ENCODE measurements at regions not wholly inside any gene's neighbourhood (a gene's known extent, or its start where the extent isn't known, plus 50 kb on each side); places are given as distances from the start of the nearest gene placed in this dataset.

GRCh38 chr6:146865756-146866379, 267.1 kb downstream of the ADGB start:
- DNase-seq = no peak

- no peak for DNase-seq
Observed at GRCh38 chr6:146866731-146867414, 268.1 kb downstream of the ADGB start.

- no peak for DNase-seq
Observed at GRCh38 chr6:146868671-146869209, 270.0 kb downstream of the ADGB start.

GRCh38 chr6:146870760-146871159, 272.0 kb downstream of the ADGB start:
- DNase-seq = no peak

- DNase-seq = no peak
Observed at GRCh38 chr6:146871611-146872425, 273.0 kb downstream of the ADGB start.

GRCh38 chr6:146872426-146872785, 273.6 kb downstream of the ADGB start:
- DNase-seq = no peak

- DNase-seq = no peak
Observed at GRCh38 chr6:146874278-146875018, 275.7 kb downstream of the ADGB start.

- no peak for DNase-seq
Observed at GRCh38 chr6:146875927-146876270, 277.1 kb downstream of the ADGB start.

- no peak for DNase-seq
Observed at GRCh38 chr6:146876271-146877151, 277.7 kb downstream of the ADGB start.

GRCh38 chr6:146878168-146878951, 279.6 kb downstream of the ADGB start:
- DNase-seq = no peak

- no peak for DNase-seq
Observed at GRCh38 chr6:146878952-146879340, 280.2 kb downstream of the ADGB start.

GRCh38 chr6:146879406-146880117, 280.8 kb downstream of the ADGB start:
- no peak for DNase-seq

- DNase-seq = no peak
Observed at GRCh38 chr6:146881228-146882181, 282.7 kb downstream of the ADGB start.

- DNase-seq = no peak
Observed at GRCh38 chr6:146883640-146884531, 285.1 kb downstream of the ADGB start.

GRCh38 chr6:146884728-146885127, 286.0 kb downstream of the ADGB start:
- DNase-seq = no peak

- no peak for DNase-seq
Observed at GRCh38 chr6:146885708-146886457, 287.1 kb downstream of the ADGB start.

Data from CD4-positive, alpha-beta T cell treated with Interleukin-15 for 1 hour (primary cell).